ENCODE measurements at regions not wholly inside any gene's neighbourhood (a gene's known extent, or its start where the extent isn't known, plus 50 kb on each side); places are given as distances from the start of the nearest gene placed in this dataset.

GRCh38 chr9:86460216-86461002 lies 106.2 kb upstream of the TUT7 start:
- no peaks in the 10 kb centered on the region for H3K9me3 ChIP-seq (ENCODE audit: insufficient read depth, low read length)
- no peaks in the 10 kb centered on the region for H3K79me2 ChIP-seq (ENCODE audit: low read length)
- H2AFZ ChIP-seq (ENCODE audit: low read depth, low read length), result no peak overlapping the region
- TF ChIP-seq EZH2phosphoT487 (IDR thresholded peaks at IDR 0.05; ENCODE audit: low read depth) (no peak), CTCF (IDR thresholded peaks at IDR 0.05; ENCODE audit: low read depth, low read length) (no peak)
- no peak overlapping the region for H3K9ac ChIP-seq (ENCODE audit: low read length)
- H3K36me3 ChIP-seq (replicated peaks; ENCODE audit: low read depth, low read length), result no peaks in the 10 kb centered on the region
- no peak overlapping the region for H3K4me3 ChIP-seq (ENCODE audit: low read length)
- H4K20me1 ChIP-seq (ENCODE audit: insufficient read depth, low read length), result no peaks in the 10 kb centered on the region
- no peaks in the 10 kb centered on the region for H3K4me1 ChIP-seq (ENCODE audit: low read length)
- H3K4me2 ChIP-seq (ENCODE audit: low read length), result no peak overlapping the region
- no peak overlapping the region for H3K27ac ChIP-seq (ENCODE audit: low read length)
- H3K27me3 ChIP-seq (ENCODE audit: low read depth, low read length), result peaks cover 13% of the 10 kb centered on the region

- Histone ChIP-seq H3K27me3 (ENCODE audit: low read depth, low read length) (peaks cover 17% of the 10 kb centered on the region), H3K9ac (ENCODE audit: low read length) (no peak overlapping the region), H3K4me3 (ENCODE audit: low read length) (no peak overlapping the region), H3K79me2 (ENCODE audit: low read length) (no peaks in the 10 kb centered on the region), H3K36me3 (replicated peaks; ENCODE audit: low read depth, low read length) (no peaks in the 10 kb centered on the region), H3K4me2 (ENCODE audit: low read length) (no peak overlapping the region), H3K4me1 (ENCODE audit: low read length) (no peaks in the 10 kb centered on the region), H2AFZ (ENCODE audit: low read depth, low read length) (no peak overlapping the region), H3K9me3 (ENCODE audit: insufficient read depth, low read length) (no peaks in the 10 kb centered on the region), H4K20me1 (ENCODE audit: insufficient read depth, low read length) (no peaks in the 10 kb centered on the region), H3K27ac (ENCODE audit: low read length) (no peak overlapping the region)
- no peak for TF ChIP-seq CTCF (IDR thresholded peaks at IDR 0.05; ENCODE audit: low read depth, low read length)
- no peak for TF ChIP-seq EZH2phosphoT487 (IDR thresholded peaks at IDR 0.05; ENCODE audit: low read depth)
These were observed 105.5 kb upstream of the TUT7 start for GRCh38 chr9:86459599-86460155.

GRCh38 chr9:86459191-86459590 lies 105.0 kb upstream of the TUT7 start:
- TF ChIP-seq EZH2phosphoT487 (IDR thresholded peaks at IDR 0.05; ENCODE audit: low read depth), result no peak
- TF ChIP-seq CTCF (IDR thresholded peaks at IDR 0.05; ENCODE audit: low read depth, low read length), result no peak
- H3K4me3 ChIP-seq (ENCODE audit: low read length), result no peak overlapping the region
- H3K4me1 ChIP-seq (ENCODE audit: low read length), result no peaks in the 10 kb centered on the region
- no peaks in the 10 kb centered on the region for H4K20me1 ChIP-seq (ENCODE audit: insufficient read depth, low read length)
- peaks cover 21% of the 10 kb centered on the region for H3K27me3 ChIP-seq (ENCODE audit: low read depth, low read length)
- H3K36me3 ChIP-seq (replicated peaks; ENCODE audit: low read depth, low read length), result no peaks in the 10 kb centered on the region
- H3K9me3 ChIP-seq (ENCODE audit: insufficient read depth, low read length), result no peaks in the 10 kb centered on the region
- H3K9ac ChIP-seq (ENCODE audit: low read length), result no peak overlapping the region
- no peak overlapping the region for H3K27ac ChIP-seq (ENCODE audit: low read length)
- no peaks in the 10 kb centered on the region for H3K79me2 ChIP-seq (ENCODE audit: low read length)
- H3K4me2 ChIP-seq (ENCODE audit: low read length), result no peak overlapping the region
- no peak overlapping the region for H2AFZ ChIP-seq (ENCODE audit: low read depth, low read length)

- H3K27me3 ChIP-seq (ENCODE audit: low read depth, low read length), result peaks cover 21% of the 10 kb centered on the region
- H3K9me3 ChIP-seq (ENCODE audit: insufficient read depth, low read length), result no peaks in the 10 kb centered on the region
- H4K20me1 ChIP-seq (ENCODE audit: insufficient read depth, low read length), result no peaks in the 10 kb centered on the region
- no peak overlapping the region for H3K27ac ChIP-seq (ENCODE audit: low read length)
- no peak overlapping the region for H3K9ac ChIP-seq (ENCODE audit: low read length)
- TF ChIP-seq EZH2phosphoT487 (IDR thresholded peaks at IDR 0.05; ENCODE audit: low read depth) (no peak), CTCF (IDR thresholded peaks at IDR 0.05; ENCODE audit: low read depth, low read length) (no peak)
- no peak overlapping the region for H3K4me2 ChIP-seq (ENCODE audit: low read length)
- no peak overlapping the region for H3K4me3 ChIP-seq (ENCODE audit: low read length)
- H2AFZ ChIP-seq (ENCODE audit: low read depth, low read length), result no peak overlapping the region
- H3K79me2 ChIP-seq (ENCODE audit: low read length), result no peaks in the 10 kb centered on the region
- H3K4me1 ChIP-seq (ENCODE audit: low read length), result no peaks in the 10 kb centered on the region
- no peaks in the 10 kb centered on the region for H3K36me3 ChIP-seq (replicated peaks; ENCODE audit: low read depth, low read length)
These were observed 104.1 kb upstream of the TUT7 start for GRCh38 chr9:86458191-86458855.
